Colonic mucosa (tissue), 4 donors: ENCODE measurements at regions not wholly inside any gene's neighbourhood (a gene's known extent, or its start where the extent isn't known, plus 50 kb on each side); places are given as distances from the start of the nearest gene placed in this dataset.

Experiments used
- DNase-seq: peaks from one replicate; pipeline ENCODE4 v3.0.0-alpha.2; 2020
- H3K27ac ChIP-seq: fragments of 200-600 bp; one replicate; pipeline ENCODE4 v1.8.0; 2021
- H3K27me3 ChIP-seq: fragments of 200-600 bp; one replicate; pipeline ENCODE4 v1.8.0; 2021
- H3K36me3 ChIP-seq: fragments of 200-600 bp; one replicate; pipeline ENCODE4 v1.8.0; 2021
- H3K4me1 ChIP-seq: fragments of 200-600 bp; one replicate; pipeline ENCODE4 v1.8.0; 2021; ENCODE audit warnings: mild to moderate bottlenecking
- H3K4me3 ChIP-seq: fragments of 200-600 bp; one replicate; pipeline ENCODE4 v1.8.0; 2021
- H3K9ac ChIP-seq, 2 donors: one replicate each; pipeline ENCODE4 v1.7.0; 2013; ENCODE audit warnings: control low read depth in 2 of 2, low read depth in 2 of 2, low read length in 2 of 2
- H3K9me3 ChIP-seq: fragments of 200-600 bp; one replicate; pipeline ENCODE4 v1.8.0; 2021
- intact Hi-C: fragments of 100-400 bp; cut with DNase I; formaldehyde crosslinking; loops from one replicate; pipeline ENCODE4 v1.14.1; 2022
- TF ChIP-seq, protein P1 (sequence below): fragments of 200-600 bp; IDR thresholded peaks from one replicate; pipeline ENCODE4 v1.8.0; 2022; ENCODE audit warnings: antibody characterized with exemption, mild to moderate bottlenecking
- donor health status: healthy.
- donor health status: DM: no; HTN: no; CAD: no.
- donor health status: DM: no; HTN: no; CAD: no.

DNA sequence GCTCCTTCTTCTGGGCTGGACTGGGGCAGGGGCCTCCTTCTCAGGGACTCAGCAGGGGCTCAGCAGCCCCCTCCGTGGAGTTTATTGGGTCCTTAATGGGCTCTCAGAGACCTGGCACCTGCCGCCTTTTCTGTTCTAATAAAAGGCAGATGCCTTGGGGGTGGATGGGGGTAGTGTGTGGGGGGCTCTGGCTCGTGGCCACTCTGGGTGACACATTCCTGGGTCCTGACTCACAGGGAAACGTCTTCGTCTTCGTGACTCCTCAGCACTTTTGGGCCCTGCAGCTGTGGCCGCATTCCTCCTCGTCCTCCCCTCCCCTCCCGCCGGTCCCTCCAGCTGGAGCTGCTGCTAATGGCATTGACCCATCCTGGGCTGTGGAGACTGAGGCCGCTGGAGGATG lies 107.8 kb upstream of the WNT4 start:
- TF ChIP-seq, protein P1, sequence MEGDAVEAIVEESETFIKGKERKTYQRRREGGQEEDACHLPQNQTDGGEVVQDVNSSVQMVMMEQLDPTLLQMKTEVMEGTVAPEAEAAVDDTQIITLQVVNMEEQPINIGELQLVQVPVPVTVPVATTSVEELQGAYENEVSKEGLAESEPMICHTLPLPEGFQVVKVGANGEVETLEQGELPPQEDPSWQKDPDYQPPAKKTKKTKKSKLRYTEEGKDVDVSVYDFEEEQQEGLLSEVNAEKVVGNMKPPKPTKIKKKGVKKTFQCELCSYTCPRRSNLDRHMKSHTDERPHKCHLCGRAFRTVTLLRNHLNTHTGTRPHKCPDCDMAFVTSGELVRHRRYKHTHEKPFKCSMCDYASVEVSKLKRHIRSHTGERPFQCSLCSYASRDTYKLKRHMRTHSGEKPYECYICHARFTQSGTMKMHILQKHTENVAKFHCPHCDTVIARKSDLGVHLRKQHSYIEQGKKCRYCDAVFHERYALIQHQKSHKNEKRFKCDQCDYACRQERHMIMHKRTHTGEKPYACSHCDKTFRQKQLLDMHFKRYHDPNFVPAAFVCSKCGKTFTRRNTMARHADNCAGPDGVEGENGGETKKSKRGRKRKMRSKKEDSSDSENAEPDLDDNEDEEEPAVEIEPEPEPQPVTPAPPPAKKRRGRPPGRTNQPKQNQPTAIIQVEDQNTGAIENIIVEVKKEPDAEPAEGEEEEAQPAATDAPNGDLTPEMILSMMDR, result no peak
- intact Hi-C loops, result no loop called here
- no peak overlapping the region for H3K27ac ChIP-seq
- no peak overlapping the region for H3K4me3 ChIP-seq
- H3K9me3 ChIP-seq, result no peaks in the 10 kb centered on the region
- no peaks in the 10 kb centered on the region for H3K4me1 ChIP-seq
- H3K27me3 ChIP-seq, result no peaks in the 10 kb centered on the region
- H3K36me3 ChIP-seq, result no peaks in the 10 kb centered on the region
- no peak for DNase-seq
- no peak overlapping the region for H3K9ac ChIP-seq

DNA sequence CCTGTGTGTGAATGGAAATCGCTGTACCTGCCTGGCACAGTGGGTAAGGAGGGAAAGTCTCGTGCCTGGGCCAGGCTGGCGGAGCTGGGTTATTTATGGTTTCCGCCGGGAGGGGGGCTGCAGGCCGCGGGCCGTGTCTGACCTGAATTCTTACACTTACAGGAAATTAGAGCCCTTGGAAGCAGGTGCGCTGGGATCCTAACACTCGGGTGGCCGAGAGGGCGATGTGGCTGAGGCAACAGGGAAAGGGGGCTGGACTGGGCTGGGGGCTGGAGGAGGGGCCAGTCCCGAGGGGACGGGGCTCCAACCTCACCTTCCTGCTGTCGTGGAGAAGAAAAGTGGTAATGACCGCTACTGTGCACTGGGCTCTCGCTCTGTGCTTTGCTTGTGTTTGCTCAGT lies 109.4 kb upstream of the WNT4 start:
- no peak for DNase-seq
- Histone ChIP-seq H3K27me3 (no peaks in the 10 kb centered on the region), H3K4me1 (peaks cover 9% of the 10 kb centered on the region), H3K4me3 (no peak overlapping the region), H3K36me3 (no peaks in the 10 kb centered on the region), H3K9ac (no peak overlapping the region), H3K9me3 (no peaks in the 10 kb centered on the region), H3K27ac (no peak overlapping the region)
- TF ChIP-seq, protein P1, result no peak
- intact Hi-C loops, result no loop called here

DNA sequence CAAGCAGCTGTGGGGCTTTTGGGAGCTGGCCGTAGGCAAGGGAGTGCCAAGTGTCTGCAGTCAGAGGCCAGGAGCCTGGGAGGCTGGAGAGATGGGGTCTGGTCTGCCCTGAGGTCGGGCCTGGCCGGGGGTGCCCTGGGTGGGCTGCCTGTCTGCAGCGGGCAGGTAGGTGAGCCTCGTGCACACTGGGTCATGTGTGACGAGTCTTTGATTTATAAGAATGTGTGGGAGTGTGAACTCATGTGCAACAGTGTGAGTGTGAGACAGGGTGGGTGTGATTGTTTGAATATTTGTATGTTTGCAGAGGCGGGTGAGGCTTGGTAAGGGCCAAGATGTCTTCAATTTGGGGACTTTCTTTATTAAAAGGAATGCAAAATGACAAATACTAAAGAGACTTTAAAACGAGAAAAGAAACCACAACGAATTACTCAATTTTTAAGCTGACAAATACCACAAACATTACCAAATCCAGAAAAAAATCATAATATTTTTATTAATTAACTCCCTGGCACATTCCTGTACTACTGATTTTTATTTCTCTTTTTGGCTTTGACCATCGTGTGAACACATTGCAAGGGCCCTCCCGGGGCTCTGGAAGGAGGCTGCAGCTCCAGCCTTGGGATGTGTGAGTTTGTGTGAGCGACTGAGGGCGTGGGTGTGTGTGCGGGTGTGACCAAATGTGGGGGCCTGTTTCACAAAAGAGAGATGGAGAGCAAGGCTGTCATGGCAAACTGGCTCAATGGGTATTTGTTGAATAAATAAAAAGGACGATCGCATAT lies 110.3 kb upstream of the WNT4 start:
- Histone ChIP-seq H3K9ac (no peak overlapping the region), H3K36me3 (no peaks in the 10 kb centered on the region), H3K27ac (no peak overlapping the region), H3K4me1 (peaks cover 9% of the 10 kb centered on the region), H3K27me3 (no peaks in the 10 kb centered on the region), H3K9me3 (no peaks in the 10 kb centered on the region), H3K4me3 (no peak overlapping the region)
- TF ChIP-seq, protein P1, result no peak
- DNase-seq, result no peak
- intact Hi-C loops, result no loop called here

DNA sequence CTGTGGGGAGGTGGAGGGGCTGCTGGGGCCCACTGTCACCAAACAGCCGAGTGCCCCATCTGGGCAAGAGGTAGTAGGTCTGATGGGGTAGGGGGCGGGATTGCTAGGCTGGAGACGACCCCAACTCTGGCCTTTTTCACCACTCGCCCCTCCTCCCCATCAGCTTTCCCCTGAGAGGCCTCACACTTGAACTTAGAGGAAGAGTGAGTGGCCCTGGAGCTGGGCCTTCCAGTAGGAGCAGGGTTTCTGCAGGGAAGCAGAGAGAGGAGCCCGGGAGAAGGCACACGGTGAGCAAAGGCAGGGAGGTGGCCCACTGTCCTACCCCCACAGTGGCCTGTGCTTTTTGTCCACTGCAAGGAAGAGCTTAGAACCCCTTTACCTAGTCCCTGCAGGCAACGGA lies 111.9 kb upstream of the WNT4 start:
- no peak overlapping the region for H3K27ac ChIP-seq

DNA sequence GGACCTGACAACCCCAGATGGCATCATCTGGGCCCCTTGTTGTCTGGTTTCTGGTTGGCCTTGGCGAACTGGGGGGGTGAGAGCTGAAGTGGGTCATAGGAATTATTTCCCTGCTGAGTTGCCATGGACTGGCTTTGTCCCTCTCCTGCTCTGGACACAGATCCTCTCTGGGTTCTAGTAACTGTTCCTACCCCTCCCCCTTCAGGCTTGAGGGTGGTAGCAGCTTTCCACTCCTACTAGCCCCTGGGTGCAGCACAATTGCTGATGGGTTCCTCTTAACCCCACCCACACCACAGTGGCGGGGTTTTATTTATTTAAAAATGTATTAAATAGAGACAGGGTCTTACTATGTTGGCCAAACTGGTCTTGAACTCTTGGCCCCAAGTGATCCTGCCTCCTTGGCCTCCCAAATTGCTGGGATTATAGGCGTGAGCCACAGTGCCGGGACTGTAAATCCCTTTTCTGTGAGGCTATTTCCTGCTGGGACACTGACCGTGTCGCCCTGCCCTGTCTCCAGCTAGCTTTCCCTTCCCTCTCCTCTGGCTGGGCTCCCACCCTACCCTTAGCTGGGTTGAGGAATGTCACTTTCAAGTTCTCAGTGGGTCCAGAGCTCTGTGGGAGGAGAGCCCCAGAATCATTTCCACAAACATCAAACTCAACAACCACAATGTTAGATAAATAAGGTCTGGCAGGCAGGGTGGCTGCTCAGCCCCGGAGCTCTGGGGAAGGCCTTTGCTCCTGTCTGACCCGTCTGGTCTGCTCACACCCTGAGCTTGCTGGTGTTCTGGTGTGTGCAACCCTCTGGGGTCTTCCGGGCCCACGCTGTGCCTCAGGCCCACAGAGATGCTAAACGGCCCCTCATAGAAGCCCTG lies 112.7 kb upstream of the WNT4 start:
- no peak overlapping the region for H3K9ac ChIP-seq
- no peaks in the 10 kb centered on the region for H3K36me3 ChIP-seq
- intact Hi-C loops, result no loop called here
- H3K27ac ChIP-seq, result peak overlapping the region; percentile 16
- no peaks in the 10 kb centered on the region for H3K9me3 ChIP-seq
- no peaks in the 10 kb centered on the region for H3K27me3 ChIP-seq
- DNase-seq, result peak; percentile 63
- peaks cover 9% of the 10 kb centered on the region for H3K4me1 ChIP-seq
- TF ChIP-seq, protein P1, result no peak
- H3K4me3 ChIP-seq, result no peak overlapping the region

More for the DNA sequence above, 111.9 kb upstream of the WNT4 start:
- Histone ChIP-seq H3K4me3 (no peak overlapping the region), H3K9ac (no peak overlapping the region), H3K4me1 (peaks cover 9% of the 10 kb centered on the region), H3K27me3 (no peaks in the 10 kb centered on the region), H3K9me3 (no peaks in the 10 kb centered on the region), H3K36me3 (no peaks in the 10 kb centered on the region)
- intact Hi-C loops, result no loop called here
- TF ChIP-seq, protein P1, result no peak
- DNase-seq, result no peak
